ENCODE measurements at regions not wholly inside any gene's neighbourhood (a gene's known extent, or its start where the extent isn't known, plus 50 kb on each side); places are given as distances from the start of the nearest gene placed in this dataset.

DNA sequence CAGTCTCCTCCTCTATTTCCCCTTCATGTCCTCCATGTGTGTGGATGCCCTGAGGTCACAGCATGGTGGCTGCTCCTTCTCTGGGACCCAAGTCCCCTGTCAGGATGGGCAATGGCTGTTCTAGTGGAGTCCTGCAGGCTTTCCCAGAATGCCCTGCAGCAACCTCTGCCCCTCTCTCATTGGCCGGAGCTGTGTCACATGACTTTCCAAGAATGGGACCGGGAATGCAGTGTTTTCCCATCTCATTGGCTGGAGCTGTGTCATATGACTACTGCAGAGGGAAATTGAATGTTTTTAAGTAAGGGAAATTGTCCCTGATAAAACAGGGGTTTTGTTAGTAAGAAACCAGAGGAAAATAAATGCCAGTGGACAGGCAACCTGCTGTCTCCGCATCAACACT is 365.9 kb downstream of the PTPRU start:
- TF ChIP-seq, protein P1, sequence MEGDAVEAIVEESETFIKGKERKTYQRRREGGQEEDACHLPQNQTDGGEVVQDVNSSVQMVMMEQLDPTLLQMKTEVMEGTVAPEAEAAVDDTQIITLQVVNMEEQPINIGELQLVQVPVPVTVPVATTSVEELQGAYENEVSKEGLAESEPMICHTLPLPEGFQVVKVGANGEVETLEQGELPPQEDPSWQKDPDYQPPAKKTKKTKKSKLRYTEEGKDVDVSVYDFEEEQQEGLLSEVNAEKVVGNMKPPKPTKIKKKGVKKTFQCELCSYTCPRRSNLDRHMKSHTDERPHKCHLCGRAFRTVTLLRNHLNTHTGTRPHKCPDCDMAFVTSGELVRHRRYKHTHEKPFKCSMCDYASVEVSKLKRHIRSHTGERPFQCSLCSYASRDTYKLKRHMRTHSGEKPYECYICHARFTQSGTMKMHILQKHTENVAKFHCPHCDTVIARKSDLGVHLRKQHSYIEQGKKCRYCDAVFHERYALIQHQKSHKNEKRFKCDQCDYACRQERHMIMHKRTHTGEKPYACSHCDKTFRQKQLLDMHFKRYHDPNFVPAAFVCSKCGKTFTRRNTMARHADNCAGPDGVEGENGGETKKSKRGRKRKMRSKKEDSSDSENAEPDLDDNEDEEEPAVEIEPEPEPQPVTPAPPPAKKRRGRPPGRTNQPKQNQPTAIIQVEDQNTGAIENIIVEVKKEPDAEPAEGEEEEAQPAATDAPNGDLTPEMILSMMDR (optimal IDR thresholded peaks at IDR 0.05 in 1 of 3, IDR thresholded peaks at IDR 0.05 in 1 of 3, conservative IDR thresholded peaks at IDR 0.05 in 1 of 3; ENCODE audit: extremely low read depth in 1 of 3, insufficient read depth in 2 of 3, low read length in 3 of 3), result no peak
- no peak for TF ChIP-seq EZH2 (IDR thresholded peaks at IDR 0.05; ENCODE audit: low read length)

Measured in keratinocyte (primary cell).